GM06990 (cell line): ENCODE measurements at regions not wholly inside any gene's neighbourhood (a gene's known extent, or its start where the extent isn't known, plus 50 kb on each side); places are given as distances from the start of the nearest gene placed in this dataset.

Experiments
- DNase-seq: peaks from one replicate; pipeline ENCODE4 v3.0.0-alpha.2; 2011; ENCODE audit not compliant: insufficient read length; ENCODE audit errors: extremely low read depth
- H3K27me3 ChIP-seq: replicated peaks from 2 replicates; pipeline ENCODE4 v1.6.0; 2011; ENCODE audit warnings: low read length; ENCODE audit not compliant: control insufficient read depth, insufficient read depth
- H3K36me3 ChIP-seq: 2 replicates; pipeline ENCODE4 v1.5.1; 2011; ENCODE audit warnings: low read length; ENCODE audit not compliant: control insufficient read depth, insufficient read depth
- H3K4me3 ChIP-seq: replicated peaks from 2 replicates; pipeline ENCODE4 v1.5.1; 2011; ENCODE audit warnings: low read depth, mild to moderate bottlenecking, control low read depth, low read length
- CTCF ChIP-seq: IDR thresholded peaks from 2 replicates; pipeline ENCODE4 v1.5.1; 2011; ENCODE audit warnings: low read length, control low read depth, mild to moderate bottlenecking, inconsistent platforms; ENCODE audit not compliant: insufficient read depth, poor library complexity, severe bottlenecking

GRCh38 chr5:142259758-142260157 is 65.1 kb downstream of the SPRY4 start:
- Histone ChIP-seq H3K36me3 (no peaks in the 10 kb centered on the region), H3K4me3 (no peak overlapping the region), H3K27me3 (0 out of 2 replicates have a peak, but pooled peaks cover 2% of the 10 kb centered on the region)
- TF ChIP-seq CTCF: no peak
- no peak for DNase-seq

DNA sequence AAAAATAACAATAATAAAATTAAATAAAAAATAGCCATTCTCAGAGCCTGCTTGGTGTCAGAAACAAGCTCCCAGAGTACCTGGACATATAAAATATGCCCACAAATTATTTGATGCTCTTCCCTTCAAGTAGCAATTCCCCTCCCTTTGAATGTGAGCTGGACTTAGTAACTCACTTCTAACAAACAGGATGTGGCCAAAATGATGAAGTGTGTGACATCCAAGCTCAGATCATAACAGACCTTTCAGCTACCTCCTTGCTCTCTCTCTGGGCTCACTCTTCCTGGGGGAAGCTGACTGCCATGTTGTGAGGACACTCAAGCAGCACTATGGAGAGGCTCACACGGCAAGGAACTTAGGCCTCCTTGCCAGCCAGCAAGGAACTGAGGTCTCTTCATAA is 69.0 kb downstream of the SPRY4 start:
- Histone ChIP-seq H3K4me3 (no peak overlapping the region), H3K36me3 (no peaks in the 10 kb centered on the region), H3K27me3 (no peaks in the 10 kb centered on the region)
- no peak for TF ChIP-seq CTCF
- DNase-seq: no peak

DNA sequence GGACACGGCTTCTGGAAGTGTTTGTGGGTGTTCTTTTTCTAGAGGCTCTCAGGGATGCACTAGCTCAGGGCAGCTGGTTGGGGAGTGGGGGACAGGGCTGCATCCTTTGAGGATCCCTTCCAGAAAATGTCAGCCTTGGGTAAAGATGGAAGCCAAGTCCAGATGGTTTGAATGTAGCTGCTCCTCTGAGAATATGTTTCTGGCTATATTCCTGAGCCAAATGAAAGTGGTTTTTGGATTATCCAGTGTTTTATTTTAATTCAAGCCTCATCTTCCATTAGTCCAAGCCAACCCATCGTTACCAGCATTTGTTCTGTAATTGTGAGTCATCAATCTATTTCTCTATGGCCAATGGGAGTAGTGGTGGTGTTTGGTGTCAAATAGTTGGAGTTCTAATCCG is 70.4 kb downstream of the SPRY4 start:
- H3K4me3 ChIP-seq: no peak overlapping the region
- no peaks in the 10 kb centered on the region for H3K36me3 ChIP-seq
- DNase-seq: no peak
- H3K27me3 ChIP-seq: no peaks in the 10 kb centered on the region
- no peak for TF ChIP-seq CTCF

GRCh38 chr5:142253938-142254337 is 70.9 kb downstream of the SPRY4 start:
- Histone ChIP-seq H3K27me3 (no peaks in the 10 kb centered on the region), H3K36me3 (no peaks in the 10 kb centered on the region), H3K4me3 (no peak overlapping the region)
- no peak for TF ChIP-seq CTCF
- no peak for DNase-seq

DNA sequence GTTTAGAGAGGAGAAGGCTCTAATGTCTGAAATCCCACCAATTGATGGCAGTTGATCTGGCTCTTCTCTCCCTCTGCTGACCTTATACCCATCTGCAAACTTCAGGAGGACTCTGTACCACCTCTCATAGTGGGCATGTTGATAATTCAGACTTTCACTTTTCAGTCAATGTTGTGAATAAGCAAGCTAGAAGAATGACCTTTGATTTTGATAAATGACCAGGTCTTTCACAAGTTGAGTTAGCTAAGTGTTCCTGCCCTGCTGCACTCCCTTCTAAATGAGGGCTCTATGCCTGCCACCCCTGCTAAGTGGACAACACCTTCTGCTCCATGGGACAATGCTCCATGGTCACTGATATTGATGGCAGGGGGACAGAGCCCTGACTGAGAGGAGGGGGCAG is 74.7 kb downstream of the SPRY4 start:
- H3K36me3 ChIP-seq: no peaks in the 10 kb centered on the region
- TF ChIP-seq CTCF: no peak
- no peak overlapping the region for H3K4me3 ChIP-seq
- no peaks in the 10 kb centered on the region for H3K27me3 ChIP-seq
- DNase-seq: no peak

DNA sequence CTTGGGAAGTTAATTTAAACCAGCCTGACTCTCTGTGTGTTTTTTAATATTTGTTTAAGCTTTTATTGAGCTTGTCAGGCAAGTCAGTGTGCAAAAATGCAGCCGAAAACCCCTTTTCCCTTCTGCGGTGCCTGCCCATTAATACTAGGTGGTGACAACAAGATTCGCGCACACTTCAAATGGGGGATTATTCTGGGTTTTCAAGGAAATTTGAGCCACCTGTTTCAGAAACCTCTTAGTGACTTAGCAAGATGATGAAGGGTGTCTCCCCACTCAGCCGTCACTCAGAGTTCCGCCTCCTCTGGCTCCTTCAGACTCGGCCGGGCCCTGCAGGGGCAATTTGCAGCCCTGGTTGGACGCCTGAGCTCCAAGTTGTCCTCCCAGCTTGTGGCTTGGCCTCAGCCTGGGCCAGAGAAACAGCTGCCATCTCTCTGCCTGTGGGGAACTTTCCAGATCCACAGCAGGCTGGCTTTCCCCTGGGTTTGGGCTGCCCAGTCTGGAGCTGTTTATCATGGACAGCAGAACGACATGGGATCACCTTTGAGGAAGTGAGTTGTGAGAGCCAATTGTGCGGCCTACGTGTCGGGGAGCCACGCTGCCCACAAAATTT is 75.9 kb downstream of the SPRY4 start:
- Histone ChIP-seq H3K4me3 (no peak overlapping the region), H3K27me3 (no peaks in the 10 kb centered on the region), H3K36me3 (no peaks in the 10 kb centered on the region)
- TF ChIP-seq CTCF: no peak
- no peak for DNase-seq
